Loucy (cell line): ENCODE measurements at regions not wholly inside any gene's neighbourhood (a gene's known extent, or its start where the extent isn't known, plus 50 kb on each side); places are given as distances from the start of the nearest gene placed in this dataset.

Experiments used
- CTCF ChIP-seq: fragments of 200-600 bp; sonication (generic); conservative IDR thresholded peaks from 2 replicates; pipeline ENCODE4 v1.5.1; 2014; ENCODE audit warnings: mild to moderate bottlenecking, antibody characterized with exemption, low read length
- EZH2phosphoT487 ChIP-seq: fragments of 200-600 bp; IDR thresholded peaks from 2 replicates; pipeline ENCODE4 v1.6.1; 2018; ENCODE audit warnings: antibody characterized with exemption, mild to moderate bottlenecking, moderate library complexity, borderline replicate concordance

GRCh38 chr5:30592833-30593232 is 600.7 kb upstream of the CDH6 start:
- no peak for TF ChIP-seq CTCF
- TF ChIP-seq EZH2phosphoT487: no peak
